GM18909 (cell line): ENCODE measurements at regions not wholly inside any gene's neighbourhood (a gene's known extent, or its start where the extent isn't known, plus 50 kb on each side); places are given as distances from the start of the nearest gene placed in this dataset.

Source experiments
- ATAC-seq: cut with Tn5 transposase; IDR thresholded peaks from one replicate; pipeline ENCODE4 v1.9.1; 2021; ENCODE audit warnings: mild to moderate bottlenecking; ENCODE audit not compliant: unreplicated experiment, poor library complexity

GRCh38 chr3:110067527-110067926, 730.2 kb upstream of the DPPA4 start:
- no peak for ATAC-seq

GRCh38 chr3:110069761-110070160, 732.4 kb upstream of the DPPA4 start:
- ATAC-seq, result no peak

- no peak for ATAC-seq
These were observed 733.0 kb upstream of the DPPA4 start for GRCh38 chr3:110070161-110070916.

GRCh38 chr3:110074095-110074494, 736.7 kb upstream of the DPPA4 start:
- no peak for ATAC-seq

- peak; percentile 48 for ATAC-seq
These were observed 739.7 kb upstream of the DPPA4 start for GRCh38 chr3:110077093-110077492.

- ATAC-seq, result no peak
These were observed 756.1 kb upstream of the DPPA4 start for GRCh38 chr3:110093411-110093810.

GRCh38 chr3:110093812-110094401, 756.6 kb upstream of the DPPA4 start:
- no peak for ATAC-seq

- no peak for ATAC-seq
These were observed 762.4 kb upstream of the DPPA4 start for GRCh38 chr3:110099711-110100110.

- no peak for ATAC-seq
These were observed 764.0 kb upstream of the DPPA4 start for GRCh38 chr3:110101361-110101760.

GRCh38 chr3:110106805-110107204, 769.5 kb upstream of the DPPA4 start:
- no peak for ATAC-seq

- no peak for ATAC-seq
These were observed 786.6 kb upstream of the DPPA4 start for GRCh38 chr3:110123946-110124345.

GRCh38 chr3:110126065-110126464, 788.7 kb upstream of the DPPA4 start:
- no peak for ATAC-seq

GRCh38 chr3:110133971-110134370, 796.6 kb upstream of the DPPA4 start:
- no peak for ATAC-seq

- ATAC-seq, result no peak
These were observed 801.7 kb upstream of the DPPA4 start for GRCh38 chr3:110139048-110139447.

- ATAC-seq, result no peak
These were observed 802.5 kb upstream of the DPPA4 start for GRCh38 chr3:110139821-110140220.

GRCh38 chr3:110149763-110150162, 812.4 kb upstream of the DPPA4 start:
- ATAC-seq, result no peak

GRCh38 chr3:110157221-110157620, 819.9 kb upstream of the DPPA4 start:
- ATAC-seq, result no peak

GRCh38 chr3:110164632-110165369, 827.5 kb upstream of the DPPA4 start:
- ATAC-seq, result no peak

GRCh38 chr3:110165370-110165743, 828.0 kb upstream of the DPPA4 start:
- ATAC-seq, result no peak

GRCh38 chr3:110165753-110166152, 828.4 kb upstream of the DPPA4 start:
- no peak for ATAC-seq

- ATAC-seq, result no peak
These were observed 829.4 kb upstream of the DPPA4 start for GRCh38 chr3:110166791-110167190.
